ENCODE measurements at regions not wholly inside any gene's neighbourhood (a gene's known extent, or its start where the extent isn't known, plus 50 kb on each side); places are given as distances from the start of the nearest gene placed in this dataset.

DNA sequence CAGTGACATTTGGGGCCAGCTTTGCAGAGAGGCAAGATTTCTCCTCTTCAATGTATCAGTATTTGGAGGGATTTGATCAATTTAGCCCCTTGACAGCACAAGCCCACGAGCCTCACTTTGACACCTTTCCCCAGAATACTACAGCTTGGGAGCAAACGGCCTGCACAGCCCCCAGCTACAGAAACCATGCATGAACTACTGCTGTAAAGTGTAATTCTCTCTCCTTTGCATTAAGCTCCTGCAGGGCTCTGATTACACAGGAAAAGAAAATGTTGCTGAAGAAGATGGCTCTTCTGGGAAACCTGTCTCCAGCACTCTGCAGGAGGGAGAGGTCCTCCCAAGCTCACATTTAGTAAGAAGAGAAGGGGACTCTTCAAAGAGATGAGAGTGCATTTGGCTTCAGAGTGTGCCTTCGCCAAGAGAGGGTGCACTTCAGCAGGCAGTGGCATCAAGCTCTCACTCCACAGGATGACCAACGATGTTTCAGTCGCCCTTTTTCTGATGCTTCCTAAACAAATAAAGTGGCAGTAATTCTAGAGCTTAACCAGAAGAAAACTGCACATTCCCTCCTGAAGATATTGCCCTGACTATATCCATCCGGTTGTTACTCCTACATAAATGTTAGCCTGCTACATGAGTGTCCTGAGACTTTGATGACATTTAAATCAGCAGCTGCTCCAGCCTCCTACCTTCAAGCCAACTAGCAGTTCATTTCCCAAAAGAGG is 272.2 kb downstream of the AUH start:
- DNase-seq (ENCODE audit: insufficient read length, low spot score) (peak; percentile 42), FAIRE-seq (no peak)

DNA sequence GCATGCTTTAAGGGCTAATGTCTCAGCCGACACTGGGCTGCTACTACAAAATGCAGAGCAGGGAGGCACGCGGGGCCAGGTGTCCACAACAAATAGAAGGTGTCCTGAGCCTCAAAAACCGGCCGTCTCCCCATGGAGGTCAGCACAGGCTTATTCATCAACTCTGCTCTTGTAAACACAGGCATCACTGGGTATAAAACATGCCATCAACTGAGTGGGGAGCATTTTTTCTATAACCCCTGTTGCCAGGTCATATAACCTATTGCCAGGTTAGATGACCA is 271.6 kb downstream of the AUH start:
- FAIRE-seq (no peak), DNase-seq (ENCODE audit: insufficient read length, low spot score) (no peak)

DNA sequence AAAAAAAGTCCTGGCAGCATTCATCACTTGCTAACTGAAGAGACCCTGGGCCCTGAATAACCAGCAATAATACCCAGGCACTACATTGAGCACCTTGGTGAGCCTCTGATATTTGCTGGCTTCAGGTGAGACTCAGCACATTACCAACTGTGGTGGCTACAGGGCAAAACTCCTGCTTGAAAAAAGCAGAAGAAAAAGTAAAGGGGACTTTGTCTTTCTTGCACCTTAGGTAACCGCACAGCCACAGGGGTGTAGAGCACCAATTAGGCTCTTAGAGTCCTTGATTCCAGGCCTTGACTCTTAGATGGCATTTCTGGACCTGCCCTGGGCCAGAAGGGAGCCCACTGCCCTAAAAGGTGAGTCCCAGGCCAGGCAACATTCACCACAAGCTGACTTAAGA is 269.5 kb downstream of the AUH start:
- FAIRE-seq (no peak), DNase-seq (ENCODE audit: insufficient read length, low spot score) (no peak)

DNA sequence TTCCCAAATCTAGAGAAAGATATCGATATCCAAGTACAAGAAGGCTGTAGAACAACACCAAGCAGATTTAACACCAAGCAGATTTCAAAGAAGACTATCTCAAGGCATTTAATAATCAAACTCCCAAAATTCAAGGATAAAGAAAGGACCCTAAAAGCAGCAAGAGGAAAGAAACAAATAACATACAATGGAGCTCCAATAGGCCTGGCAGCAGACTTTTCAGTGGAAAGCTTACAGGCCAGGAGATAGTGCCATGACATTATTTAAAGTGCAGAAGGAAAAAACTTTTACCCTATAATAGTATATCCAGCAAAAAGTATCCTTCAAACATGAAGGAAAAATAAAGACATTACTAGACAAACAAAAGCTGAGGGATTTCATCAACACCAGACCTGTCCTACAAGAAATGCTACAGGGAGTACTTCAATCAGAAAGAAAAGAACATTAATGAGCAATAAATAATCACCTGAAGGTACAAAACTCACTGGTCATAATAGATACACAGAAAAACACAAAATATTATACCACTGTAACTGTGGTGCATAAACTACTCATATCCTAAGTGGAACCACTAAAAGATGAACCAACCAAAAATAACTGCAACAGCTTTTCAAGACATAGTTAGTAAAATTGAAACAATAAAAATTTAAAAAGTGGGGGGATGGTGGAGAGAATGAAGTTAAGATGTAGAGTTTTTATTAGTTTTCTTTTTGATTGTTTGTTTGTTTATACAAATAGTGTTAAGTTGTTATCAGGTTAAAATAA is 267.2 kb downstream of the AUH start:
- FAIRE-seq (no peak), DNase-seq (ENCODE audit: insufficient read length, low spot score) (no peak)

DNA sequence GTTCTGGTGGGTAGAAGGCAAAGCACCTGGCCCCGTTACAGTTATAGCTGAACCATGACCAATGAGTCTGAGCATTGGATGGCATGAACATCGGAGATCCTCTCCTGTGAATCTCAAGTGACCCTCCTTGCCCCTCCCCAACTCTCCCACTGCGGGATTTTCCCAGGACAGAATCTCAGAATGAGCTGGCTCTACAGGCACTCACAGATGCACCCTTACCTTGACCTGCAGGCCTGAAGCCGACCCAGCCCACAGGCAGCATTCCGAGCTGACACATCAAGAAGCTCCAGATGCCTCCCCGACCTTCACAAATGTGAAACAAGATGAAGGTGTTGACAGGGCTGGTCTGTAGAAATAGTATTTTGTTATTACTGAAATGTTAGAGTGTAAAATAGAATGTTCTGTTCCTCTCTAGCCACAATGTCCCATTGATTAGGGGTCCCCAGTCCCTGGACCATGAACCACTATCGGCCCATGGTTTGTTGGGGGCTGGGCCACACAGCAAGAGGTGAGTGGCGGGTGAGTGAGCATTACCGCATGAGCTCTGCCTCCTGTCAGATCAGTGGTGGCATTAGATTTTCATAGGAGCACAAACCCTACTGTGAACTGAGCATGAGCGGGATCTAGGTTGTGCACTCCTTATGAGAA is 263.4 kb downstream of the AUH start:
- no peak for DNase-seq (ENCODE audit: insufficient read length, low spot score)
- FAIRE-seq = no peak

DNA sequence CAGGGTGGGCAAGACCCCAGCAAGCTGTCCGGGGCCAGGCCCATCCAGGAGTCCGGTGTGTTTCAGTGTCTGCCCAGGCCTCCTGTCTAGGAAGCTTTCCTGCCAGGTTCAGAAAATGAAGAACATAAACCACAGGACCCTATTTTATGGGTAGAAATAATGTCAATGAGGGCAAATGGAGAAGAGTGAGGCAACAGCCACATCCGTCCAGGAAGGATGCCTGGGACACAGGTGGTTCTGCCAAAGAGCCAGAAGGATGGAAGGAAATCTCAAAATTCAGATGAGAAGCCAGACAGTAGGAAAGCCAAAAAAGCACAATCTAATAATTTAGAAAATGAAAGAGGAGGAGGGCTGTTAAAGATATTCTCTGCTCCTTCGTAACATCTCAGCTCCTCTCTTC is 262.3 kb downstream of the AUH start:
- FAIRE-seq = no peak
- DNase-seq (ENCODE audit: insufficient read length, low spot score) = no peak

DNA sequence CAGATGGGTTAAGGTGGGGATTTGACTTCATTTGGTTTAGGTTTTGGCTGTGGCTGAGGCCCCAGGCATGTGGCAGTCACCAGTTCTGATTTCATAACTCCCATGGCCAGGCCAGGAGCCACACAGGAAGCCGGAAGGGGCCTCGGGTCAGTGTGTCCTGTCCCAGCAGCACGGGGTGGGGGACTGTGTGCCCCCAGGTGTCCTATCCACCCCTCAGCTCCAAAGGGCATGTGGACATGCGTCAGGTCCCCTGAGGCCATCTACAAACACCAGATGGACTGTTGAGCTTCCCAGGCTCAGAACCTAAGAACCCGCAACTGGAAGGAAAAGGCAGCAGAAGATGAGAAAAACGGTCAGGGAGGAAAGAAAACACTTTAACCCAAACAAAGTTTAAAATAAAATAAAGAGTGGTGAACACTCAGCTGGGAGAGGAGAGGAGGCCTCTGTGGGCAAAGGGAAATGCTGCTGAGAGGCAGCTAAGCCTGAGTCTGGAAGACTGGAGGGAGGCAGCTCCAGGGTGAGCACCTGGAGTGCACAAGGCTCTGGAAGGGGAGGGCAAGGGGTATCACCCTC is 260.8 kb downstream of the AUH start:
- FAIRE-seq = no peak

DNA sequence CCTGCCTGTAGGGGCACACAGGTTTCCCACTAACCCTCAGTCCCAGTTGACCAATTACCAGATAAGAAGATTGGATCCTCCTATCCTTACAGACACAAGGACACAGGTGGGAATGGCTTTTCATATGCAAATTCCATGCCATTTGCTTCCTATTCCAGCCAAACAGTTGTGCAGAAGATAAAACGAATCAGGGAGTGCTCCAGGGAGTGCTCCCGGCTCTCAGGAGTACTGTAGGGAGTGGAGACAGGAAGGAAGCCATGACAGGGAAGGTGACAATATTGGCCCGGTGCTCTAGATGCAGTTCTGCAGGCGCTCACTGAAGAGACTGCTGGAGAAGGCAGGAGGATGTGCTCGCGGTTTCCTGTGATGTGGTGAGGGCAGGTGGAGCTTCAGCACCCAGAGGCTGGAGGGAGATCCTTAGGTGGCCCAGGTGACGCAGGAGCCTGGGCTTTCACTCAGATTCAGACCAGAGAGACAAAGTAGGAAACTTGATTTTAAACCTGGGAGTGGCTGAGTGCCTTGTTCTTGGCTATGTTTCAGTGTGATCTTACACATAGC is 260.0 kb downstream of the AUH start:
- FAIRE-seq (no peak), DNase-seq (ENCODE audit: insufficient read length, low spot score) (no peak)

More for the DNA sequence above, 260.8 kb downstream of the AUH start:
- DNase-seq (ENCODE audit: insufficient read length, low spot score) = no peak

DNA sequence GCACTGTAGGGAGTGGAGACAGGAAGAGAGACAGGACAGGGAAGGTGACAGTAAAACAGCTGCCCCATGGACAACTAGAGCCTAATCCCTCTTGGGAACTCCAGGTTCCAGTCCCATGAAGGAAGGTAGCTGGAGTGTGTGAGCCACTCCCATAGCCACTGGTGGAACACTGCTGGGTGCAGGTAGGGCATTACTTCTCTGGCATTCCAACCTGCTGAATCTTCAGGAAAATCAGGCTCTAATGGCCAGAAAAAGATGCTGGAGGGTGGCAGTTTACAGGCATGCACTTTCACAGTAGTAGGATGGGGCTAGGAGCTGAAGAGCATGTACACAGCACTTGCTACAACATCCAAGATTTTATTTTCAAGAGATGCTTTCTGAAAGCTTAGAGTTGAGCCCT is 259.4 kb downstream of the AUH start:
- no peak for FAIRE-seq
- DNase-seq (ENCODE audit: insufficient read length, low spot score) = no peak

DNA sequence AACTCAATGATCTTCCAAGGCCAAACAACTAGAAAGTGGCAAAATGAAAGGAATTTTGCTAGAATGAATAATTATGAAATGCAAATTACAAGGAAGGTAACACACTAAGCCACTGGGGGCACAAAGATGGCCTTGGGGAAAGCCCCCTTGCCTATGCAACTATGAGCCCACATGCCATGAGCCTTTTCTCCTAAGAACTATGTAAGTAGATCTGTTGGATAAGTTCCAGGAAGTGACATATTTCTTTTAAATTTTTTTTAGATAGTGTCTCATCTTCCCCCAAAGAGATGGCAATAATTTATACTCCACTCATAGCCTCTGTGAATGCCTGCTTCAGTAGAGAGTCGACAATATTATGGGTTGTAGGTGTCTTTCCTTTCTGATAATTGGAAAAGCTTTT is 257.8 kb downstream of the AUH start:
- DNase-seq (ENCODE audit: insufficient read length, low spot score) (no peak), FAIRE-seq (no peak)

DNA sequence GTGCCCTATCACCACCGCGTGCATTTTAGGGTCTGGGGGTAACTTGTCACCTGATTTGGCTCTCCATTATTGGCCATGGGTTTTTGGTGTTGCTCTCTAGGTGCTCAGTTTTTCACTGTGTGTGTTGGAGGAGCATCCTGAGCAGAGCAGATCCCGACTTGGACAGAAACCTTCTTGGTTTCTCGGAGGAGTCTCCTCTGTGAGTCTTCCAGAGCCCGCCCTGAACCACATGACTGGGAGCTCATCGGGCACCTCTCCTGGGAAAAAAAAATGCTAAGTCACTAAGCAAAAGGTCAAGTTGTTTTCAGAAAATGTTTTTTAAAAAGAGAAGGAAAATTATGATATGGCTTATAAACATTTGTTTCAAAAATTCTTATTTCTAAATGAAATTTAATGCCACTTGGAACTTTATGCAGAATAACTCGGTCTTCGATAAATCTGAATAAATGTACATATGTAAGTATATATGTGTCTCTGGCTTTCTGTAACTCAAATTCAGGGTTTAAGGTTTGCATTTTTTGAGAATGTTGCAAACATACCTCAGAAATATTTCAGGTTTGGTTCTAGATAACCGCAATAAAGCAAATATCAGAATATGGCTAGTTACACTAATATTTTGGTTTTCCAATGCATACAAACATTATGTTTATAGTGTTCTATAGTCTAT is 255.2 kb downstream of the AUH start:
- no peak for FAIRE-seq
- no peak for DNase-seq (ENCODE audit: insufficient read length, low spot score)

DNA sequence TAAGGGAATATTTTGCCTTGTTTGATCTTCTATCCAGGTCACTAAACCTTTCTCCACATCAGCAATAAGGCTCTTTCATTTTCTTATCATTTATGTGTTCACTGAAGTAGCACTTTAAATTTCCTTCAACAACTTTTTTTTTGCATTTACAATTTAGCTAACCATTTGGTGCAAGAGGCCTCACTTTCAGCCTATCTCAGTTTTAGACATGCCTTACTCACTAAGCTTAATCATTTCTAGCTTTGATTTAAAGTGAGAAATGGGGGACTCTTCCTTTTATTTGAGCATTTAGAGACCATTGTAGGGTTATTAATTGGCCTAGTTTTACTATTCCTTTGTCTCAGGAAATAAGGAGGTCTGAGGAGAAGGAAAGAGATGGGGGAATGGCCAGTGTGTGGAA is 250.5 kb downstream of the AUH start:
- DNase-seq (ENCODE audit: insufficient read length, low spot score) (no peak), FAIRE-seq (no peak)

DNA sequence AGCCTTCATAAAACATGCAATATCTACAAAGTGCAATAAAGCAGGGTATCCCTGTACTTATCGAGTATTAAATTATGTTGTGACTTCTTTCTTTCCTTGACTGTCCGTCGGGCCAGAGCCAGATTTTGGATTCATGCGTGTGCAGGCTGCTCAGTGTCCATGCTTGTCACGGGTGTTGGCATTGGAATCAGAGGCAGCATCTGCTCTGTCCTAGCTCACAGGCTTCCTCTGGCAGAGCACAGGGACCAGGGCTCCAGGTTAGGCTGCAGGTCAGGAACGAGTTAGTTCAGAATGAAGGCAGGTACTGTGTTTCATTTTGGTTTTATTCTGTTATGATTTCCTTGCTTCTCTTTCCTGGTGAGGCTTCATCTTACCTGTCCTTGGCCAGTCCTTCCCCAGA is 249.8 kb downstream of the AUH start:
- no peak for FAIRE-seq
- DNase-seq (ENCODE audit: insufficient read length, low spot score) = no peak

DNA sequence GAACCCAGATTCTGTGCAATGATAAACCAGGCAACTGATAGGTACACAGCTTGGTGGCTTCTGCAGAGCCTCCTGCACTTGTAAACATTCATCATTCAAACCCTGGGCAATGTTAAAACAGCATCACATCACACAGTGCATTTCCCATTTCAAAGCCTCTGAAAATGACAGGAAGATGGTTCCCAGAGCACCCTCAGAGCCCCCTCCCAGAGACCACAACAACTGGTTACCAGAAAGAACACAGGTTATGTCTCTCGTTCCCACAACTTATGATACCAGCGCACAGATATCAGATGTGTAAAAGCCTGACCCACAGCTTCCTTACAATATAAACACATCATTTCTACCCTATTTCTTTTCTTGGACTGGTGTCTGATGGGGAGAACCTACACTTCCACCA is 248.7 kb downstream of the AUH start:
- FAIRE-seq (no peak), DNase-seq (ENCODE audit: insufficient read length, low spot score) (no peak)

DNA sequence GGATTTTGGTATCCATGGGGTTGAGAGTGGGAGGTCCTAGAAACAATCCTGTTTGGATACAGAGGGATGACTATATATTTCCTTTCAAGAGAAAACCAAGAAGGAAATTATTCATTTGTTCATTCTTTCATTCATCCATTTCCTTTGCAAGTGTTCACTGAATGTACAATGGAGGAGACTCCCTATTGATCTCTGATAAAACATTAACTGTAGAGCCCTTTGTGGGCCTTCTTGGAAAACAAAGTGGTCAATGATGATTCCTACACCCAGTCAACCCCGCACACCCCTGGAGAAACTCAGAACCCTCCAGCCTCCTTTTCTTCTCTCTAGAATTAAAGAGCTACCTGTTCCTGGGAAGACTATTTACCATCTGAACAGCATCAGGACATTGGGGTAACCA is 247.3 kb downstream of the AUH start:
- no peak for FAIRE-seq
- no peak for DNase-seq (ENCODE audit: insufficient read length, low spot score)

DNA sequence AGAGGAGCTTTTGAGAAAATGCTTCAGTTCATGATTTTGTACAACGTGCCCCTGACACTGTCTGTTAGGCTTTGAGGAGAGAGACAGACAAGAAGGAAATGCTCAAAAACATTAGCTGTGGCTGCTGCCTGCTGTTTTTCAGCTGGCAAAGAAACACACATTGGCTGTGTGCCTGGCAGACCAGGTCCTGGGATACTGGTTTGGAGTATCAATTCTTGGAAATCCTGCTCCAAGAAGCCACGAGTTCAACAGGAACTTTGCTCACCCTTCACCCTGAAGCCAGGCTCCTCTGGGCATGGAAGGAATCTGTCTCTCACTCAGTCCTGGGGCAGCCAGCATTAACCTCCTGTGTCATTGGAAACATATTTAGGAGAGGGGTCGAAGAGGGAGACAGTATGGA is 245.5 kb downstream of the AUH start:
- no peak for DNase-seq (ENCODE audit: insufficient read length, low spot score)
- FAIRE-seq = no peak

DNA sequence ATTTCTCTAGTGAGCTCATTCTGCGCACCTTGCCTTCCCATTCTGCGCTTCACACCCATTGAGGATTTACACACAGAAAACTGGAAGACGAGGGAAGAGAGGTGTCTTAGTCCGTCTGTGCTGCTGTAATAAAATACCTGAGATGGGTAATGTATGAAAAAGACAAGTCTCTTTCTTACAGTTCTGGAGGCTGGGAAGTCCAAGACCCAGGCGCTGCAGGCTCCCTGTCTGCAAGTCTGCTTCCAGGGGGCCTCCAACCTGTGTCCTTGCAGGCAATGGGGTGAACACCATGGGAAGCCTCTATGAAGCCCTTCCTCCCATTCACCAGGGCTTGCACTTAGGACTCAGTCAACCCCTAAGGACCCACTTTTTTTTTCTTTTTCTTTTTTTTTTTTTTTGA is 245.0 kb downstream of the AUH start:
- FAIRE-seq = no peak
- no peak for DNase-seq (ENCODE audit: insufficient read length, low spot score)

DNA sequence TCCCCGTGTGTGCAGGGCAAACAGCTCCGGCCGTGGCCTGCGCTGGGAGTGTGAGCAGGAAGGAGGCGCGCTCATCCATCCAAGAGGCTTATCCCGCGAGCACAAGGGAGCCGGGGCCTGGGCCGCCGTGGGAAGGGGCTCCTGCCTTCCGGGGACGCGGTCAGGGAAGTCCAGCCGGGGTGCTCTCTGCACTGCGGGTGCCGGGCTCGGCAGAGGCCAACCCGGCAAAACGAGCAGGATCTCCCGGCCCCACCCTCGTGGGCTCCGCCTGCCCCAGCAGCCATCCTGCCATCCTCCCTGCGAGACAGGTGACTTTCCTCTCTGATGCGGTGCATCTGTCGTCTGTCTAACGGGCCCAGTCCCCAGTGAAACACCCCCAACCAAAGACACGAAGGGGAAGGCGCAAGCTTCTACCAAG is 244.2 kb downstream of the AUH start:
- no peak for FAIRE-seq
- DNase-seq (ENCODE audit: insufficient read length, low spot score) = no peak

DNA sequence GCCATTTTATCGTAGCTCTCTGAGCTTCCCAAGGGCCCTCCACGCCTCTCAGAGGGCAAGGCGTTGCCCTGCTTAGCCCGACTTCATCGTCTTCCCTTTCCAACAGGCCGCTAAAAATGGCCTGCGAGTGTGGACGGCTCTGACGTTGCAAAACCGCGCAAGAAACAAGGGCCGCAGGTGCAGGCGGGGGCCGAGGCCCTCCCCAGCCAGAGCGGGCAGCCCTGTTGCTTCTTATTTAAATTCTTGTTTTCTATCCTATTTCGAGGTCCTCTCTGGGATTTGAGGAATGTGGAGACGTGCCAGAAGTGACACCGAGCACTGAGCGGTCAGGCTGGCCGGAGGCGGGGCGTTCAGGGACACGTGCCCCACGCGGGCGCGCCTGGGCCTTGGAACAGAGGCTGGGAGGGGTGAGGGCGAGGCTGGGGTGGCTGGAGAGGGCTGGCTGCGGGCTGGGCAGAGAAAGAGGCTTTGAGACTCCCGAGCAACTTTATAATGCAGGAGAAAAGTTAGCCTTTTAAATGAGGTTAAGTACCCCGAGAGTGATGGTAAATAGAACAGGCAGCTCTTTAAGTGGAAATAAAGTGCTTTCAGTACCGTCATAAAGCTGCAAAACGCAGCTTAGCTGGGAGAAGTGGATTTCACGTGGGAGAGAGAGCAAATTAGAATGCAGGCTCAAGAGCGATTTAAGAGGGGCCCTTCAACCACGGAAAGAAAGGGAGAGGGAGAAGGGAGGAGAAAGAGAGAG is 243.6 kb downstream of the AUH start:
- DNase-seq (ENCODE audit: insufficient read length, low spot score) (no peak), FAIRE-seq (no peak)

DNA sequence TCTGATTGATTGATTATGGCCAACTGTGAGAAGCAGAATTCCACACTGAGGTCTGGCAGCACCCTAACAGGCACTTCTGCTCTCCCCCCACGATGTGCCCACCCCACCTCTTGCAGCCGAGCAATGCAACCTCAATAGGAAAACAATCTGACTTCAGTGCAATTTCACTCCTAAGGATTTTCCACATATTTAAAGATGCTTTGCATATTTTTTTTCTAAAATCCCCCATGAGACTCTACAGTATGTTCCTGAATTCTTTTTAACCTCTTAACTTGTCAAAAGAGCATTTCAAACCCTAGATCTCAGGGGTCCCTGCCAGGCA is 243.1 kb downstream of the AUH start:
- FAIRE-seq (no peak), DNase-seq (ENCODE audit: insufficient read length, low spot score) (no peak)
